ENCODE measurements at regions not wholly inside any gene's neighbourhood (a gene's known extent, or its start where the extent isn't known, plus 50 kb on each side); places are given as distances from the start of the nearest gene placed in this dataset.

DNA sequence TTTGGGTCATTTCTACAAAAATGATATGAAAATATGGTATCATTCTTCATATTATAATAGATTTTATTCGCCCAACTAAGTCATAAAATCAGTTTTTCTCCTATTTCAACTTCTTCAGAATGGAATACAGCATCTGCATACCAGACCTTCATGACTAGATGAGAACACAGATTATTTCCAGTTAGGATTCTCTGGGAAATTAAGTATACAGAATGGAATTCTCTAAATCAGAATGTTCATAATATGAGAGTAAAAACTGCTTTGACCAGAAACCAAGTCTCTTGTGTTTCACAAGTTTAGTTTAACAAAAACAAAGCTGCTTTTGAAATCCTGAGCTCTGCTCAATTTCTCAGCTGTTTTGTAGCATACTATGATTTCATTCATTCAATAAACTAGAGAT, 160.3 kb upstream of the SEMA3A start:
- no peak overlapping the region for H3K27ac ChIP-seq
- peak overlapping the region; percentile 17 for H2AFZ ChIP-seq (replicated peaks)
- no peak for DNase-seq (ENCODE audit: low spot score)
- H3K27me3 ChIP-seq: no peaks in the 10 kb centered on the region
- no peaks in the 10 kb centered on the region for H3K4me1 Mint-ChIP-seq
- TF ChIP-seq, protein P1, sequence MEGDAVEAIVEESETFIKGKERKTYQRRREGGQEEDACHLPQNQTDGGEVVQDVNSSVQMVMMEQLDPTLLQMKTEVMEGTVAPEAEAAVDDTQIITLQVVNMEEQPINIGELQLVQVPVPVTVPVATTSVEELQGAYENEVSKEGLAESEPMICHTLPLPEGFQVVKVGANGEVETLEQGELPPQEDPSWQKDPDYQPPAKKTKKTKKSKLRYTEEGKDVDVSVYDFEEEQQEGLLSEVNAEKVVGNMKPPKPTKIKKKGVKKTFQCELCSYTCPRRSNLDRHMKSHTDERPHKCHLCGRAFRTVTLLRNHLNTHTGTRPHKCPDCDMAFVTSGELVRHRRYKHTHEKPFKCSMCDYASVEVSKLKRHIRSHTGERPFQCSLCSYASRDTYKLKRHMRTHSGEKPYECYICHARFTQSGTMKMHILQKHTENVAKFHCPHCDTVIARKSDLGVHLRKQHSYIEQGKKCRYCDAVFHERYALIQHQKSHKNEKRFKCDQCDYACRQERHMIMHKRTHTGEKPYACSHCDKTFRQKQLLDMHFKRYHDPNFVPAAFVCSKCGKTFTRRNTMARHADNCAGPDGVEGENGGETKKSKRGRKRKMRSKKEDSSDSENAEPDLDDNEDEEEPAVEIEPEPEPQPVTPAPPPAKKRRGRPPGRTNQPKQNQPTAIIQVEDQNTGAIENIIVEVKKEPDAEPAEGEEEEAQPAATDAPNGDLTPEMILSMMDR (IDR thresholded peaks at IDR 0.05): no peak
- no peak for TF ChIP-seq EZH2 (IDR thresholded peaks at IDR 0.05)
- TF ChIP-seq EZH2phosphoT487 (IDR thresholded peaks at IDR 0.05): no peak
- H3F3A ChIP-seq (ENCODE audit: low read depth): no peaks in the 10 kb centered on the region
- no peak overlapping the region for H3K9ac ChIP-seq
- no peak overlapping the region for H3K27ac Mint-ChIP-seq
- no peaks in the 10 kb centered on the region for H3K36me3 Mint-ChIP-seq
- H3K4me2 ChIP-seq: no peak overlapping the region
- H3K4me1 ChIP-seq: no peaks in the 10 kb centered on the region
- no peaks in the 10 kb centered on the region for H3K79me2 ChIP-seq (ENCODE audit: low read depth)
- peaks cover 11% of the 10 kb centered on the region for H3K9me3 Mint-ChIP-seq
- H3K9me3 ChIP-seq (ENCODE audit: low read depth): no peaks in the 10 kb centered on the region
- H3K4me3 Mint-ChIP-seq: no peak overlapping the region
- H3K4me3 ChIP-seq: no peak overlapping the region
- H3K36me3 ChIP-seq: no peaks in the 10 kb centered on the region
- no peaks in the 10 kb centered on the region for H4K20me1 ChIP-seq (ENCODE audit: low read depth)
- H3K27me3 Mint-ChIP-seq (ENCODE audit: insufficient read depth, low read depth): no peaks in the 10 kb centered on the region

DNA sequence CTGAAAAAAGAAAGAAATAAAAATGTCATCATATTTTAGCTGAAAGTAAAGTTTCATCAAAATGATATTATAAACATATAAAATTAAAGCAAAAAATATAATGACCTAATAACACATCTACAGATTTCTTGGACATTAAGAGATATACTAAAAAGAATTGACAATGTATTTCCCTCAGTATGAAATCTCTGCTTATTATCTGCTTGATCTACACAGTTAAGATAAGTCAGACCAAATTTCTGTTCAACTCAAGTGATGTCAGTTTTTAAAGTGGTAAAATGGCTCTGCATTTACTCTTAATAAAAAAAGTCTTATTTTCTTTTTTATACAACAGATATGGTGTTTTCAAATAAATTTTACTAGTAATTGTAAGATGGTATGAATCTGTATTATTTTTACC, 159.4 kb upstream of the SEMA3A start:
- Mint-ChIP-seq H3K27me3 (ENCODE audit: insufficient read depth, low read depth) (no peaks in the 10 kb centered on the region), H3K4me3 (no peak overlapping the region)
- H4K20me1 ChIP-seq (ENCODE audit: low read depth): no peaks in the 10 kb centered on the region

DNA sequence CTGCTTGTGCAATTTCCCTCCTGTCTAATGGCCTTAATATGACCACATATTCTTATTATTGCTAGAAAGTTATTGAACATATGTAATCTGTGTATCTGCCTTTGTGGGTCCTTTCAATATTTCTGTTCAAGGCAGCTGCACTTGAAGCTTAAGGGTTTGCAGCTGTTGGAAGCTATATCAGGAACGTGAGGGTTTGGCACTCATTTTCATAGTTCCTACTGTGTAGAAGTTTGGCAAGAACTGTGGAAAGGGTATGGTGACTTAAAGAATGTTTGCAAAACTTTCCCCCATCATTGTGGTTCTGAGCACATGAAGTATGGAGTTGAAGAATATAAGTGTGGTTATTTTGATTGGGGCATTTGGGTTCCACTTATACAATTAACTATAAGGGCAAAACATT, 144.7 kb upstream of the SEMA3A start:
- H3K27me3 Mint-ChIP-seq (ENCODE audit: insufficient read depth, low read depth): no peaks in the 10 kb centered on the region
- Histone ChIP-seq H3K4me2 (no peak overlapping the region), H3K9ac (no peak overlapping the region), H3K27me3 (no peaks in the 10 kb centered on the region), H2AFZ (replicated peaks) (no peak overlapping the region), H3F3A (ENCODE audit: low read depth) (no peaks in the 10 kb centered on the region), H3K36me3 (no peaks in the 10 kb centered on the region), H3K79me2 (ENCODE audit: low read depth) (no peaks in the 10 kb centered on the region), H4K20me1 (ENCODE audit: low read depth) (no peaks in the 10 kb centered on the region), H3K9me3 (ENCODE audit: low read depth) (no peaks in the 10 kb centered on the region), H3K27ac (no peak overlapping the region), H3K4me3 (no peak overlapping the region), H3K4me1 (peaks cover 6% of the 10 kb centered on the region)
- no peak for DNase-seq (ENCODE audit: low spot score)
- H3K4me1 Mint-ChIP-seq: peaks cover 2% of the 10 kb centered on the region
- TF ChIP-seq, protein P1 (IDR thresholded peaks at IDR 0.05): no peak
- TF ChIP-seq EZH2phosphoT487 (IDR thresholded peaks at IDR 0.05) (no peak), EZH2 (IDR thresholded peaks at IDR 0.05) (no peak)
- H3K4me3 Mint-ChIP-seq: no peak overlapping the region
- no peaks in the 10 kb centered on the region for H3K9me3 Mint-ChIP-seq
- H3K27ac Mint-ChIP-seq: no peak overlapping the region
- H3K36me3 Mint-ChIP-seq: no peaks in the 10 kb centered on the region

More for the DNA sequence above, 159.4 kb upstream of the SEMA3A start:
- H3F3A ChIP-seq (ENCODE audit: low read depth): no peaks in the 10 kb centered on the region
- no peak for TF ChIP-seq EZH2 (IDR thresholded peaks at IDR 0.05)
- TF ChIP-seq, protein P1 (IDR thresholded peaks at IDR 0.05): no peak
- TF ChIP-seq EZH2phosphoT487 (IDR thresholded peaks at IDR 0.05): no peak
- Mint-ChIP-seq H3K36me3 (no peaks in the 10 kb centered on the region), H3K27ac (no peak overlapping the region), H3K4me1 (no peaks in the 10 kb centered on the region), H3K9me3 (peaks cover 11% of the 10 kb centered on the region)
- H3K9me3 ChIP-seq (ENCODE audit: low read depth): no peaks in the 10 kb centered on the region
- DNase-seq (ENCODE audit: low spot score): no peak
- H3K4me3 ChIP-seq: no peak overlapping the region
- H3K27me3 ChIP-seq: no peaks in the 10 kb centered on the region
- no peak overlapping the region for H2AFZ ChIP-seq (replicated peaks)
- no peaks in the 10 kb centered on the region for H3K36me3 ChIP-seq
- H3K4me2 ChIP-seq: no peak overlapping the region
- no peaks in the 10 kb centered on the region for H3K4me1 ChIP-seq
- no peak overlapping the region for H3K27ac ChIP-seq
- H3K79me2 ChIP-seq (ENCODE audit: low read depth): no peaks in the 10 kb centered on the region
- no peak overlapping the region for H3K9ac ChIP-seq

Data from neural progenitor cell (in vitro differentiated cells).